Femur (tissue), 1 donor: ENCODE measurements at regions not wholly inside any gene's neighbourhood (a gene's known extent, or its start where the extent isn't known, plus 50 kb on each side); places are given as distances from the start of the nearest gene placed in this dataset.

ENCODE experiments used
- DNase-seq: peaks from one replicate; pipeline ENCODE4 v3.0.0-alpha.2; 2017

GRCh38 chr2:133721118-133721517, 152.9 kb upstream of the NCKAP5 start:
- no peak for DNase-seq

- no peak for DNase-seq
Observed at GRCh38 chr2:133723133-133723532, 154.9 kb upstream of the NCKAP5 start.

GRCh38 chr2:133726973-133727372, 158.7 kb upstream of the NCKAP5 start:
- no peak for DNase-seq

- DNase-seq: no peak
Observed at GRCh38 chr2:133732059-133732458, 163.8 kb upstream of the NCKAP5 start.

GRCh38 chr2:133732982-133733900, 165.0 kb upstream of the NCKAP5 start:
- DNase-seq: no peak

GRCh38 chr2:133733901-133734255, 165.6 kb upstream of the NCKAP5 start:
- DNase-seq: no peak

- DNase-seq: no peak
Observed at GRCh38 chr2:133734716-133735495, 166.6 kb upstream of the NCKAP5 start.

DNA sequence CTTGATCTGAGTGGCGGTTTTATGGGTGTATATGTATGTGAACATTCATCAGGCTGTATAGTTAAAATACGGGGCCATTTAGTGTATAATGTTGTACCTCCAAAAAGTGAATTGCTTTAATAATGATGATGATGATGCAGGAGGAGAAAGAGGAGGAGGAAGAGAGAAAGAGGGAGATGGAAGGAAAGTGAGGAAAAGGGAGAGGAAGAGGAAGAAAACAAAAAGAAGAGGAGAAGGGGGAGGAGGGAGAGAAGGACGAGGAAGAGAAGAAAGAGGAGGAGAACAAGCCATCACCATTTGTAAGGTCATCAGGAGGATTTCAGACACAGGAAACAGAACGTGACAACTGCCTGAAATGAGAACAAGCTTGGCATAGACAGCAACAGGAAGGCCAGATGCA, 168.4 kb upstream of the NCKAP5 start:
- no peak for DNase-seq

DNA sequence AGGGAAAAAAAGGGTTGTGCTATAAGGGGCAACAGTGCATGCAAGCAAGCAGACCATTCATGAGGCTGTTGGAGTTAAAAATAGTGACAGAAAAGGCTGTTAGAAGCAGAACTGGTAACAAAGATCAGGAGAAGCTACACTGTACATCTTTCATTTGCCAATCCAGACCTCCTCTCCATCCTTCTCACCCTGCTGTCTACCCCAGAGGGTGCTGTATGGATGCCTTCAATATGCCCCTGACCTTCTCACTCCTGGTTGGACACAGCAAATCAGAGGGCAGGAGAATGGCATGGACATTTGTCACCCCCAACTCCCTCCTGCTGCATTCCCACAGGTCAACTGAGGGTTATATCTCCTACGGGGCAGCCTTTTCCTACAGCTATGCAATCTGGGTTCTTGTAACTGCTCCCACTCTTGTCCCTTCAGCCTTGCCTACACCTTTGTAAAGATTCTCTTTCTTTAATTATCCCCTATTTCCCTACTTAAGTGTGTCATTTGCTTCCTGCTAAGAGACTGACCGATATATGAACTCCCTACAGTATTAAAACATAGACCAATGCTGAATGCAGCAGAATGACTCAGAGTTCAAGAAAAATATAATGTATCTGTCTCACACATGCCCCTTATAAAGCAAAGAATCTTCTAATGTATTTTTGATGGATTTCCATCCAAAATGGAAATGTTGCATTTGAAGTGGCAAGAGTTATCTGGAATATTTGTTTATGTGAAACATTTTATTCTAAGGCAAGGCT, 169.2 kb upstream of the NCKAP5 start:
- DNase-seq: no peak

GRCh38 chr2:133739039-133739438, 170.8 kb upstream of the NCKAP5 start:
- DNase-seq: no peak

- no peak for DNase-seq
Observed at GRCh38 chr2:133740500-133740899, 172.2 kb upstream of the NCKAP5 start.

DNA sequence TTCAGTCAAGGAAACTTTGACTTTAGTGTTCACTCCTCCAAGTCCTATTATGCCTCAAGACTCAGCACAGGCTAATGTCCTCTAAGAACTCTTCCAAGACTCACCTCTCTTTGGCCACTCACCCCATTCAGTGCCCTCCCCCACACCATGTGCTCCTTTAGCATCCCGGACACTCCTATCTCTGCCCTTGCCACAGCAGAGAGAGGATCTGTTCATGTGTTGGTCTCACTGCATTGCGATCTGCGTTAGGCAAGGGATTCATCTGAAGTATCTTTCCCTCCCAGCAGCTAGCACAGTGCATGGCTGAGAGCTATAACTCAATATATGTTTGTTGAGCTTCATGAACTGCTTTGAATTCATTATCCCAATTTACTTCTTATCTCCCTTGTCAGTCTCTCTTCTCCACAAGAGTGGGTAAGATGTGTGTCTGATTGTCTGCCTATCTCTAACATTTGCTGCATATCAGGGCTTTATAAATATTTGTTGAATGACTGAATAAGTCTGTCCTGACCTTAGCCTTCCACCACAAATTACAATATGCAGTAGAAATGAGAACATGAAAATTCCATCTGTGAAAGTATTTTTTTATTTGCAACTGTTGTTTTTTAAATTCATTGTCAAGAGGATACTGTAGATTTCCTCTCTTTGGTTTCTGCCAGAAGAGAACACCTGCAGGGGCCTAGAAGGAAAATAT, 179.9 kb upstream of the NCKAP5 start:
- no peak for DNase-seq

GRCh38 chr2:133753665-133754064, 185.4 kb upstream of the NCKAP5 start:
- no peak for DNase-seq

GRCh38 chr2:133755480-133756300, 187.4 kb upstream of the NCKAP5 start:
- DNase-seq: peak; percentile 58

- DNase-seq: no peak
Observed at GRCh38 chr2:133756833-133757232, 188.6 kb upstream of the NCKAP5 start.

DNA sequence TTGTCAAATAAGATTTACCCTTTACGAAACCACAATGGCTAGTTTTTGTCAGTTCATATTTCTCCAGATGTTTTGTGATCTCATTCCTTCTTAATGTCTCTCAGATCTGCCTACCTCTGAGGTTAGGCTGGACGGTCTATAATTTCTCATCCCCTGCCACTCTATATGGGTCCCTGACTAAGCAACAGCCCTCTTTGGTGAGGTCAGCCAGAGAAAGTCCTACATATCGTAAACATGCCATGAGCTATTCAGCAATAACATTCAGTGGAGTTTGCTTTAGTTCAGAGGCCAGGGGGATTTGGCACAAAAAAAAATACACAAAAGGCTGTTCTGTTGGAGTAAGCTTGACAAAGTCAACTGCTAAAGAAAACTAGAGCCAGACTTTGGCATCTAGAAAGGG, 192.1 kb upstream of the NCKAP5 start:
- DNase-seq: no peak

DNA sequence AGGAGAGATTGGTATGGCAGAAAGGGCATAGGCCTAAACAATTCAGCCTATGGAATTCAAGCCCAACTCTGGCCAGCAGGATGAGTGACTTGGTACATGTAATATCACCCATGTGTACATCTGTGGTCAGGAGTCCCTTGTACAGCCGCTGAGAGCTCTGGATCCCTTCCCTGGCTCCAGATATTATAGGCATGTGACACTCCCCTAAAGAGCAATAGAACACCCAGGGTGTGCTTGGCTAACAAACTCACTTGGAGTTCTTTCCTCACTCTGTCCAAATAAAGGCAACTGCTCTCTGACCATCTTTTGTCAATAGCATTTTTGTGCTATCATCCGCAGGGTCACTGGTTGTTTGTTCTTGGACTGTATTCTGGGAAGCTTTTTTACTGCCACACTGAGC, 197.4 kb upstream of the NCKAP5 start:
- peak; percentile 68 for DNase-seq

GRCh38 chr2:133766164-133766832, 198.0 kb upstream of the NCKAP5 start:
- DNase-seq: no peak

DNA sequence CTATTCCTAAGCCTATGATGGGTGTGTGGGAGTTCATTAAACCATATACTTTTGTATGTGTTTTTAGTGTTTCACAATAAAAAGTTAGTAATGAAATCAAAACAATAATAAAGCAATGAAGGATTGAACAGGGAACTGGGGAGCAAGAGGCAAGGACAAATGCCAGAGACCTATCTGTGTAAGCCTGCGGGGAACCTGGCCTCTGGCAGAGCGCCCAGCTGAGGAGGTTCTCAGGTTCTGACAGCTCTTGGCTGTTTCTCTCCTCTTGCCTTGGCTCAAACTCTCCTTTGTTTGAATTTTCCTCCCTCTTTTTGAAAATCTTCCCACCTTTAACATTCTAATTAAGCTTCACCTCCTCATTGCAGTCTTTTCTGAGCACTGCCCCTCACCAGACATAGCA, 200.0 kb upstream of the NCKAP5 start:
- no peak for DNase-seq

- DNase-seq: no peak
Observed at GRCh38 chr2:133768658-133769435, 200.6 kb upstream of the NCKAP5 start.
